CD4-positive, alpha-beta T cell treated with Interleukin-1 beta for 1 hour (primary cell): ENCODE measurements at regions not wholly inside any gene's neighbourhood (a gene's known extent, or its start where the extent isn't known, plus 50 kb on each side); places are given as distances from the start of the nearest gene placed in this dataset.
"Not testable (repeated sequence)": the region's sequence is repeated elsewhere in the genome, so short reads cannot be mapped to it uniquely, and the experiment has no call there.

Experiments used
- DNase-seq, 2 donors: peaks; one replicate each; pipeline ENCODE4 v3.0.0-alpha.2; 2020 to 2022

GRCh38 chr7:52328328-52328727, 707.1 kb upstream of the POM121L12 start:
- not testable (repeated sequence) for DNase-seq

- DNase-seq: no peak
Observed at GRCh38 chr7:52325237-52325636, 710.2 kb upstream of the POM121L12 start.

DNA sequence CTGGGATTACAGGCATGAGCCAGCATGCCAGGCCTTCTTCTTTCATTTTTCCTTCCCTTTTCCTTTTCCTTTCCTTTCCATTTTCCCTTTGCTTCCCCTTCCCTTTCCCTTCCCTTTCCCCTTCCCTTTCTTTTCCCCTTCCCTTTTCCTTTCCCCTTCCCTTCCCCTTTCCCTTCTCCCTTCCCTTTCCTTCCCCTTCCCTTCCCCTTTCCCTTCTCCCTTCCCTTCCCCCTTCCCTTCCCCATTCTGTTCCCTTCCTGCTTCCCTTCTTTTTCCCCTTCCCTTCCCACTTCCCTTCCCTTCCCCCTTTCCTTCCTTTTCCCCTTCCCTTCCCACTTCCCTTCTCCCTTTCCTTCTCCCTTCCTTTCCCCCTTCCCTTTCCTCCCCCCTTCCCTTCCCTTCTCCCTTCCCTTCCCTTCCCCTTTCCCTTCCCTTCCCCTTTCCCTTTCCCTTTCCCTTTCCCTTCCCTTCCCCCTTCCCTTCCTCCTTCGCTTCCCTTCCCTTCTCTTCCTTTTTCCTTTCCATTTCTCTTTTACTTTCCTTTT, 712.2 kb upstream of the POM121L12 start:
- DNase-seq: no peak

DNA sequence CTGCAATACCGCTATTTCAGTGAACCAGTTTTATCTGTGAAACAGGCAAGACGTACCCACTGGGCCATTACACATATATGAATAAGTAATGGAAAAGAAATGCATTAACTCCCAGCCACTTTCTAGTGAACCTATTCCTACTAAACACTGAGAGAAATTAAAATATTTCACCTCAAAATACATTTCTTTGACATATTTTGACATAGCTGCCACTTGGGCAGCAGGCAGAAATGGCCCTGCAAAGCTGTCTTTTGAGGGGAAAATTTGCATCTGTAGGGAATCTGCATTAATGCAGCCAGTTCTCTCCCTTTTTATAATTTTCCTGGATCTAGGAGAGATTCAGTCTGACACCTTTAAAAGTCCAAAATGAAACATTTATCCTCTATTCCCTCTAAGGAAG, 714.8 kb upstream of the POM121L12 start:
- no peak for DNase-seq

GRCh38 chr7:52317921-52318320, 717.5 kb upstream of the POM121L12 start:
- DNase-seq: no peak

GRCh38 chr7:52311886-52312285, 723.5 kb upstream of the POM121L12 start:
- DNase-seq: no peak

DNA sequence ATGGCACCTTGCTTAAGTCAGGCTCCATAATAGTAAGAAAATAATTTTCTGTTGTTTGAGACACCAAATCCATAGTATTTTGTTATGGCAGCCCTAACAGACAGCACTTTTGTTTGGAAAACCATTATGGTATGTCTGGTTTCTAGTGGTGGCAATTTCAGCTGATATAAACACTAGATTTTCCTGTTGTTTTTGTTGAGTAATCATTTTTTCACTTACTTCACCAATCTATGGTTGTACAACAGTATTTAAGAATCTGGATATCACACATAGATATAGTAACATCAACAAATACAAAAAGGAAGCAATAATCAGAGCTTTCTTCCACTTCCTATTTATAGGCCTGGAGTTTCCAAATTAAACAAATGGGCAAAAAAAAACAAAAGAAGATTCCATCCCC, 725.8 kb upstream of the POM121L12 start:
- no peak for DNase-seq

DNA sequence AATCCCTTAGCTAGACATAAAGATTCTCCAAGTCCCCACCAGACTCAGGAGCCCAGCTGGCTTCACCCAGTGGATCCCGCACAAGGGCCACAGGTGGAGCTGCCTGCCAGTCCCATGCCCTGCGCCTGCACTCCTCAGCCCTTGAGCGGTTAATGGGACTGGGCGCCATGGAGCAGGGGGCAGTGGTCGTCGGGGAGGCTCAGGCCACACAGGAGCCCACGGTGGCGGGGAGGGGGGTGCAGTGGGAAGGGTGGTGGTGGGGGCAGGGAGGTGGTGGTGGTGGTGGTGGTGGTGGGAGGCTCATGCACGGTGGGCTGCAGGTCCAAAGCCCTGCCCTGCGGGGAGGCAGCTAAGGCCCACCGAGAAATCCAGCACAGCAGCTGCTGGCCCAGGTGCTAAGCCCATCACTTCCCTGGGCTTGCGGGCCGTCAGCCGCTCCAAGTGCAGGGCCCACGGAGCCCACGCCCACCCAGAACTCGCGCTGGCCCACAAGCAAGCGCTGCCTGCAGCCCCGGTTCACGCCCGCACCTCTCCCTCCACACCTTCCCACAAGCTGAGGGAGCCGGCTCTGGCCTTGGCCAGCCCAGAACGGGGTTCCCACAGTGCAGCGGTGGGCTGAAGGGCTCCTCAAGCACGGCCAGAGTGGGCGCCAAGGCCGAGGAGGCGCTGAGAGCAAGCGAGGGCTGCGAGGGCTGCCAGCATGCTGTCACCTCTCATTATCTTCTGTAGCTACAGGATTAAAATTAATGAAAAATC, 732.5 kb upstream of the POM121L12 start:
- no peak for DNase-seq

GRCh38 chr7:52297128-52297527, 738.3 kb upstream of the POM121L12 start:
- no peak for DNase-seq

- DNase-seq: no peak
Observed at GRCh38 chr7:52294942-52295341, 740.5 kb upstream of the POM121L12 start.

GRCh38 chr7:52289247-52289646, 746.2 kb upstream of the POM121L12 start:
- no peak for DNase-seq

DNA sequence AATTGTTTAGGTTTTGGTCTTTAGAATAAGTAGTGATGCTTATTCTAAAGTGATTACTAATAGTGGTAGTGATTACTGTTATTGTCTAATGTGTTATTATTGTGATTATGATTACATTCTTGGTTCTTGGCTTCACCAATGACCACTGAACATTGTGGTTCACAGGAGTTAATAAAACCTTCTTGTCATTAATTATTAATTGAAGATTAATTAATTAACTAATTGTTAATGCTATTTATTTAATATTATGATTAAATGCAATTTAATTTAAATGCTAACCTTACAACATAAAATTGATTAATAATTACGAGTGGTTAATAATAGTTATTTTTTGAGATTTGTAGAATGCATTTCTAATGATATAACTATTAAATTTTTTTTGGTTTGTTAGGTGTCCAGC, 747.7 kb upstream of the POM121L12 start:
- DNase-seq: no peak

DNA sequence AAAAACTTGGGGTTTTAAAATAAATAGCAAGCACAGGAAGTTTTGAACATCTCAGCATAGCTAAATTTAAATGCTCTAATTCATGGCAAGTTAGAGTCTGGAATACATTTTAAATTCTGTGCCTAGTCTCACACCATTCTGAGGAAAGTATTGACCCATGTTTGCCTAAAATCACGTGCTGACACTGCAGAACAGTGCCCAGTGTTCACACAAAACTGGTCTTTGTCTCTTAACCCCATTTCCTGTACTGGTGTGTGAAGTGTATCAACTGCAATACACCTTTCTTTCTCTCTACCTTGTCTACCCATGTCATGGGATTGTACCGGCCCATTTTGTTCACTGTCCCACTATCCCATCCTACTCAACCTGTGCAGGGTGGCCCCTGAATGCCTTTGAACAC, 749.7 kb upstream of the POM121L12 start:
- DNase-seq: no peak

- DNase-seq: no peak
Observed at GRCh38 chr7:52283335-52283734, 752.1 kb upstream of the POM121L12 start.

- DNase-seq: no peak
Observed at GRCh38 chr7:52273685-52274610, 761.5 kb upstream of the POM121L12 start.

GRCh38 chr7:52271703-52272102, 763.7 kb upstream of the POM121L12 start:
- no peak for DNase-seq

DNA sequence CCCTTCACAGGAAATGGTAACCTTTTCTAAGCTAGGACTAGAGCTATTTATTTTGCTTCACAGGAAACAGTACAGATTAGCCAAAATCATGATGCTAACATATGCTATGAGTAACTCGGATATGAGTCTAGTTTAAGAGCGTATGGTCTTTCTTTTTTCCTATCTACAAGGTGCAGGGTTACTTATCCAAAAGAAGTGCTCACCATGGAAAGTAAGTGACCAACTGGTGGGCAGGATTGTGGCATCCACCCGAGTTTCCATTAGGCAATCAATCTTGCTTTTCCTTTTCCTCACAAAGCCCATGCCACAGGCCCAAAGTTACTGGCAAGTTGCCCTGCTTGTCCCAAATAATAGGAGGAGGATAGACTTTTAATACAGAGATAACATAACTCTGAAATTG, 765.1 kb upstream of the POM121L12 start:
- no peak for DNase-seq

- no peak for DNase-seq
Observed at GRCh38 chr7:52269669-52270068, 765.8 kb upstream of the POM121L12 start.

- no peak for DNase-seq
Observed at GRCh38 chr7:52261057-52261456, 774.4 kb upstream of the POM121L12 start.

- no peak for DNase-seq
Observed at GRCh38 chr7:52260046-52260665, 775.3 kb upstream of the POM121L12 start.

DNA sequence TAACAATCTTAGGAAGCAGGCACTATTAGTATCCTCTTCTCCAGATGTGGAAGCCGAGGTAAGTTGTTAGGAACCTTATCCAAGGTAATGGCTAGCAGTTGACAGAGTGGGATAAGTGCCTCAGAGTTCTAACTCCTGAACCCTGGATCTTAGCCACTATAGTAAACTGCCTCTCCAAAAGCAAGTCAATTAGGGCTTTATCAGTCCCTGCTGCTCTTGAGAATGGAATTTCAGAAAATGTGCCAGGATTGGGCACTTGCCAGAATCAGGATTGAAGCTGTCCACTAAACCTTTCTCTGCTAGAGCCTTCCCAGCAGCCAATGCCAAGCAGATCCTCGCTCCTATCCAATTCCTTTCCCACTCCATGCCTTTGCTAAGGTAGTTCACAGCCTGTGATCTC, 777.5 kb upstream of the POM121L12 start:
- DNase-seq: no peak

DNA sequence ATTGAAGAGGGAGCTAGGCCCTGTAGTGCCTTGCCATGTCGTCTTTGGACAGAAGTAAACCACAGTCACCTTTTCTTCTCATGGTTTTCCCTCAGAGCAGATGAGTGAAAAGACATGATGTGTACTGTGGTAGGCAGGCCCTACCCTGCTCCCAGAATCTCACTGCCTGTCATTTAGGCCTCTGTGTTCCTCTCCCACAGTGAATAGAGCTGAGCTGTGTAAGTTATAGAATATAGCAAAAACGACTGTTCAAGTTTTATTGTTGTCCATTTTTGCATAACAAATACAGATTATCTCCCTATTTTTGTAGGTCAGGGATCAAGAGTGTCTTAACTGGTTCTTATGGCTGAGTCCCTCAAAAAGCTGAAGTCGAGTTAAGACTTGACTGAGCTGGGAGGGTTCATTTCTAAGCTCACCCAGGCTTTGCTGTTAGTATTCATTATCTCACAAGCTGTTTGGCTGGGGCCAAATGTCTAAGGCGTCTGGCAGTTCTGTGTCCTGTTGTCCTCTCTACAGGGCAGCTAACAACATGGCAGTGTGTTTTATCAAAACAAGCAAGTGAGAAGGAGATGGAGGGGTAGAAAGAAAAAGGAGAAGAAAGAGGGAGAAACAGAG, 780.9 kb upstream of the POM121L12 start:
- DNase-seq: no peak

DNA sequence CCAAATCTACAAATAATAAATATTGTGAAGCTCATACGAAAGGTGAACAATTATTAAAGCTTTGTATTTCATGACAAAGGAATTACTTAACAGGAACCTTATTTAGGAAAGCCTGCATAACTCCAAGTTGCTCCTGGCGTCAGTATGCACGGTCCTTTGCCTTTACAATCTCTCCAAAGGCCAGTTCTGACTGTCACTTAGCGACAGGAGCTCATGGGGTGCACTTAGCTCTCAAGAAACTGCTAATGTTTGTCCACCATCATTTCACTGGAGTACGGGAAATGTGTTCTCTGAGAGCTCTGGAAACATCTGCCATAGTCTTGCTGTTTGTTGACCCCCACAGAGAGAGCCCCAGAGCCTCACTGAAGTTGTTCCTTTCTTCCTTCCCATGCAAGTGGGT, 781.5 kb upstream of the POM121L12 start:
- no peak for DNase-seq
